GM18867 (cell line): ENCODE measurements at regions not wholly inside any gene's neighbourhood (a gene's known extent, or its start where the extent isn't known, plus 50 kb on each side); places are given as distances from the start of the nearest gene placed in this dataset.
"Not testable (repeated sequence)": the region's sequence is repeated elsewhere in the genome, so short reads cannot be mapped to it uniquely, and the experiment has no call there.

ENCODE experiments used
- ATAC-seq: cut with Tn5 transposase; IDR thresholded peaks from one replicate; pipeline ENCODE4 v1.9.1; 2021; ENCODE audit warnings: mild to moderate bottlenecking, moderate library complexity; ENCODE audit not compliant: unreplicated experiment

- peak; percentile 68 for ATAC-seq
These were observed 86.2 kb upstream of the ARID1B start for GRCh38 chr6:156691018-156691417.

GRCh38 chr6:156689656-156690055, 87.5 kb upstream of the ARID1B start:
- no peak for ATAC-seq

- ATAC-seq, result no peak
These were observed 88.6 kb upstream of the ARID1B start for GRCh38 chr6:156688620-156688971.

GRCh38 chr6:156687789-156688619, 89.2 kb upstream of the ARID1B start:
- no peak for ATAC-seq

GRCh38 chr6:156686995-156687788, 90.0 kb upstream of the ARID1B start:
- peak; percentile 77 for ATAC-seq

- no peak for ATAC-seq
These were observed 90.7 kb upstream of the ARID1B start for GRCh38 chr6:156686301-156686994.

GRCh38 chr6:156685823-156686222, 91.4 kb upstream of the ARID1B start:
- ATAC-seq, result no peak

- ATAC-seq, result no peak
These were observed 93.4 kb upstream of the ARID1B start for GRCh38 chr6:156683821-156684220.

- ATAC-seq, result no peak
These were observed 100.5 kb upstream of the ARID1B start for GRCh38 chr6:156676721-156677120.

GRCh38 chr6:156674197-156674596, 103.0 kb upstream of the ARID1B start:
- ATAC-seq, result no peak

GRCh38 chr6:156670097-156670496, 107.1 kb upstream of the ARID1B start:
- not testable (repeated sequence) for ATAC-seq

- no peak for ATAC-seq
These were observed 115.1 kb upstream of the ARID1B start for GRCh38 chr6:156662025-156662445.

- no peak for ATAC-seq
These were observed 116.8 kb upstream of the ARID1B start for GRCh38 chr6:156660389-156660788.

- ATAC-seq, result no peak
These were observed 117.4 kb upstream of the ARID1B start for GRCh38 chr6:156659822-156660198.

- ATAC-seq, result peak; percentile 52
These were observed 118.0 kb upstream of the ARID1B start for GRCh38 chr6:156658966-156659821.

- no peak for ATAC-seq
These were observed 118.8 kb upstream of the ARID1B start for GRCh38 chr6:156658186-156658965.

- no peak for ATAC-seq
These were observed 119.9 kb upstream of the ARID1B start for GRCh38 chr6:156657296-156657695.

- ATAC-seq, result no peak
These were observed 122.0 kb upstream of the ARID1B start for GRCh38 chr6:156654919-156655918.
